OCI-LY7 (cell line): ENCODE measurements at regions not wholly inside any gene's neighbourhood (a gene's known extent, or its start where the extent isn't known, plus 50 kb on each side); places are given as distances from the start of the nearest gene placed in this dataset.

Experiments
- BruUV-seq: library from RNA; stranded (reverse); fragments of 400-500 nt; replicated peaks from 2 replicates; lab custom pipeline; 2021; lab: Mats Ljungman, UMichigan
- CTCF ChIA-PET: fragments of 300-600 bp; sonication (Branson Sonifier 250); formaldehyde crosslinking; loops from one replicate; lab custom pipeline; 2022; ENCODE audit warnings: antibody characterized with exemption; ENCODE audit not compliant: unreplicated experiment; lab: Charles Lee
- POLR2A ChIA-PET: fragments of 300-600 bp; sonication (Branson Sonifier 250); formaldehyde crosslinking; loops from one replicate; lab custom pipeline; 2022; ENCODE audit warnings: antibody characterized with exemption; lab: Charles Lee
- DNase-seq: peaks from one replicate; pipeline ENCODE4 v3.0.0-alpha.2; 2015; ENCODE audit warnings: low spot score
- H2AFZ ChIP-seq: fragments of 200-600 bp; sonication (generic), shearing (Covaris generic); 2 replicates; pipeline ENCODE4 v1.6.1; 2014; ENCODE audit warnings: mild to moderate bottlenecking, antibody characterized with exemption, low read length, moderate library complexity
- H3K27ac ChIP-seq: fragments of 200-600 bp; sonication (generic); 2 replicates; pipeline ENCODE4 v1.5.1; 2014; ENCODE audit warnings: mixed run types, low read depth, mild to moderate bottlenecking, moderate library complexity, low read length, inconsistent platforms; ENCODE audit not compliant: poor library complexity, severe bottlenecking
- H3K36me3 ChIP-seq: fragments of 200-600 bp; sonication (generic); 2 replicates; pipeline ENCODE4 v1.6.1; 2014; ENCODE audit warnings: mild to moderate bottlenecking, antibody characterized with exemption, low read length, moderate library complexity, mixed read lengths; ENCODE audit not compliant: insufficient read depth
- H3K4me1 ChIP-seq: fragments of 200-600 bp; sonication (generic); 2 replicates; pipeline ENCODE4 v1.5.1; 2014; ENCODE audit warnings: mild to moderate bottlenecking, low read length; ENCODE audit not compliant: insufficient read depth, poor library complexity, severe bottlenecking
- H3K4me2 ChIP-seq: fragments of 200-600 bp; sonication (generic); 2 replicates; pipeline ENCODE4 v1.6.1; 2014; ENCODE audit warnings: mild to moderate bottlenecking, low read length
- H3K4me3 ChIP-seq: fragments of 200-600 bp; sonication (generic); 2 replicates; pipeline ENCODE4 v1.5.1; 2014; ENCODE audit warnings: mild to moderate bottlenecking, low read depth, low read length; ENCODE audit not compliant: poor library complexity, severe bottlenecking
- H3K79me2 ChIP-seq: fragments of 200-600 bp; sonication (generic); 2 replicates; pipeline ENCODE4 v1.6.1; 2016; ENCODE audit warnings: low read depth, mild to moderate bottlenecking, low read length, moderate library complexity, mixed read lengths; ENCODE audit not compliant: insufficient read depth
- H3K9me2 ChIP-seq: fragments of 200-600 bp; sonication (generic); 2 replicates; pipeline ENCODE4 v1.6.1; 2016; ENCODE audit warnings: mild to moderate bottlenecking, low read length, mixed read lengths; ENCODE audit not compliant: insufficient read depth
- H3K9me3 ChIP-seq: fragments of 200-600 bp; sonication (generic); 2 replicates; pipeline ENCODE4 v1.6.1; 2014; ENCODE audit warnings: mild to moderate bottlenecking, mixed run types, low read length, mixed read lengths
- H4K20me1 ChIP-seq: fragments of 200-600 bp; sonication (generic); 2 replicates; pipeline ENCODE4 v1.6.1; 2014; ENCODE audit warnings: mild to moderate bottlenecking, antibody characterized with exemption, low read length, moderate library complexity, mixed read lengths; ENCODE audit not compliant: insufficient read depth
- CTCF ChIP-seq: fragments of 200-600 bp; sonication (generic); conservative IDR thresholded peaks from 2 replicates; pipeline ENCODE4 v1.5.1; 2014; ENCODE audit warnings: mild to moderate bottlenecking, antibody characterized with exemption, low read length, moderate library complexity, mixed read lengths
- EZH2phosphoT487 ChIP-seq: fragments of 200-600 bp; sonication (generic); IDR thresholded peaks from 2 replicates; pipeline ENCODE4 v1.6.1; 2018; ENCODE audit warnings: low read depth, borderline replicate concordance, mild to moderate bottlenecking, mixed run types, antibody characterized with exemption, low read length, moderate library complexity, mixed read lengths
- intact Hi-C: fragments of 100-400 bp; cut with micrococcal nuclease; formaldehyde crosslinking; loops from one replicate; pipeline ENCODE4 v1.10.0; 2022; ENCODE audit not compliant: unreplicated experiment

- no peak overlapping the region for H3K4me2 ChIP-seq
- intact Hi-C loops = no loop called here
- no TSS peak for BruUV-seq
Observed at GRCh38 chr11:29293825-29294224, 723.0 kb downstream of the KCNA4 start.

GRCh38 chr11:29282088-29282487 is 734.7 kb downstream of the KCNA4 start:
- TF ChIP-seq EZH2phosphoT487 (no peak), CTCF (no peak)
- Histone ChIP-seq H3K9me3 (no peaks in the 10 kb centered on the region), H2AFZ (no peak overlapping the region), H3K79me2 (no peaks in the 10 kb centered on the region), H3K4me2 (no peak overlapping the region), H3K36me3 (no peaks in the 10 kb centered on the region), H3K4me1 (no peaks in the 10 kb centered on the region), H3K9me2 (no peaks in the 10 kb centered on the region), H3K27ac (no peak overlapping the region), H4K20me1 (no peaks in the 10 kb centered on the region), H3K4me3 (no peak overlapping the region)
- POLR2A ChIA-PET = no interaction called here
- no TSS peak for BruUV-seq
- intact Hi-C loops = no loop called here
- CTCF ChIA-PET = no interaction called here
- no peak for DNase-seq

More at GRCh38 chr11:29293825-29294224, 723.0 kb downstream of the KCNA4 start:
- no peak overlapping the region for H3K27ac ChIP-seq
- DNase-seq = no peak
- no peaks in the 10 kb centered on the region for H3K36me3 ChIP-seq
- H3K79me2 ChIP-seq = no peaks in the 10 kb centered on the region
- no peaks in the 10 kb centered on the region for H4K20me1 ChIP-seq
- no peaks in the 10 kb centered on the region for H3K9me3 ChIP-seq
- H3K9me2 ChIP-seq = no peaks in the 10 kb centered on the region
- ChIA-PET POLR2A (interaction anchor here (1.0 kb wide), 1 partner anchor 16 kb away, joined by 3 read pairs; no protein-coding TSS in a partner anchor), CTCF (no interaction called here)
- TF ChIP-seq CTCF = no peak
- TF ChIP-seq EZH2phosphoT487 = no peak
- no peak overlapping the region for H2AFZ ChIP-seq
- no peak overlapping the region for H3K4me3 ChIP-seq
- H3K4me1 ChIP-seq = no peaks in the 10 kb centered on the region

- TF ChIP-seq EZH2phosphoT487 (no peak), CTCF (no peak)
- H3K4me2 ChIP-seq = no peak overlapping the region
- BruUV-seq = no TSS peak
- no peak overlapping the region for H3K4me3 ChIP-seq
- no peaks in the 10 kb centered on the region for H4K20me1 ChIP-seq
- ChIA-PET POLR2A (no interaction called here), CTCF (no interaction called here)
- H3K27ac ChIP-seq = no peak overlapping the region
- no peaks in the 10 kb centered on the region for H3K9me2 ChIP-seq
- no peaks in the 10 kb centered on the region for H3K79me2 ChIP-seq
- no peak overlapping the region for H2AFZ ChIP-seq
- H3K9me3 ChIP-seq = no peaks in the 10 kb centered on the region
- intact Hi-C loops = no loop called here
- no peak for DNase-seq
- H3K4me1 ChIP-seq = no peaks in the 10 kb centered on the region
- H3K36me3 ChIP-seq = no peaks in the 10 kb centered on the region
Observed at GRCh38 chr11:29281271-29281777, 735.5 kb downstream of the KCNA4 start.
